Stomach (tissue), 4 donors: ENCODE measurements at regions not wholly inside any gene's neighbourhood (a gene's known extent, or its start where the extent isn't known, plus 50 kb on each side); places are given as distances from the start of the nearest gene placed in this dataset.

ENCODE experiments used
- POLR2AphosphoS5 ChIP-seq, 3 donors: sonication (generic); formaldehyde crosslinking; IDR thresholded peaks; one replicate each; pipeline ENCODE4 v1.6.1; 2016; ENCODE audit warnings: antibody characterized with exemption in 3 of 3
- TF ChIP-seq, protein P1 (sequence below), 7 experiments: fragments of 450-650 bp in 4 of 7; fragments of 200-600 bp in 3 of 7; sonication (generic) in 3 of 7; IDR thresholded peaks; one replicate each; pipeline ENCODE4 v1.5.1; 2016 to 2019; ENCODE audit warnings: antibody characterized with exemption in 7 of 7, control low read depth in 2 of 7, mild to moderate bottlenecking in 1 of 7

DNA sequence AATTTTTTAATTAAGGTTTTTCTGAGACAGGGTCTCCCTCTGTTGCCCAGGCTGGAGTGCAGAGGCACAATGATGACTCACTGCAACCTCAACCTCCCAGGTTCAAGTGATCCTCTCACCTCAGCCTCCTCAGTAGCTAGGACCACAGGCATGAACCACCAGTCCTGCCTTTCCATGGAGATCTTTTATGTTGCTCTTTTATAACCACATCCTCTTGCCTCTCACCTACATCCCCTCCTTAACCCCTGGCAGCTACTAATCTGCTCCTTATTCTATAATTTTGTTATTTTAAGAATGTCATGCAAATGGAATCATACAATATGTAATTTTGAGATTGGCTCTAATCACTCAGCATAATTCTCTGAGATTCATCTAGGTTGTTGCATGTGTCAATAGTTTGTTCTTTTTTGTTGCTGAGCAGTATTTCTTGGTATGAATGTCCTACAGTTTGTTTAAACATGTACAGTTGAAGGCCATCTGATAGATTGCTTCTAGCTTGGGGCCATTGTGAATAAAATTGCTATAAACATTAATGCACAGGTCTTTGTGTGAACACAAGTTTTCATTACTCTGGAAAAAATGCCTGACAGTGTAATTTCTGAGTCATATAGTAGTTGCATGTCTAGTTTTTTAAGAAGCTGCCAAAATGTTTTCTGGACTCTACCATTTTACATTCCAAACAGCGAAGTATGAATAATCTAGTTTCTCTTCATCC, 249.2 kb upstream of the AMIGO2 start:
- TF ChIP-seq, protein P1, sequence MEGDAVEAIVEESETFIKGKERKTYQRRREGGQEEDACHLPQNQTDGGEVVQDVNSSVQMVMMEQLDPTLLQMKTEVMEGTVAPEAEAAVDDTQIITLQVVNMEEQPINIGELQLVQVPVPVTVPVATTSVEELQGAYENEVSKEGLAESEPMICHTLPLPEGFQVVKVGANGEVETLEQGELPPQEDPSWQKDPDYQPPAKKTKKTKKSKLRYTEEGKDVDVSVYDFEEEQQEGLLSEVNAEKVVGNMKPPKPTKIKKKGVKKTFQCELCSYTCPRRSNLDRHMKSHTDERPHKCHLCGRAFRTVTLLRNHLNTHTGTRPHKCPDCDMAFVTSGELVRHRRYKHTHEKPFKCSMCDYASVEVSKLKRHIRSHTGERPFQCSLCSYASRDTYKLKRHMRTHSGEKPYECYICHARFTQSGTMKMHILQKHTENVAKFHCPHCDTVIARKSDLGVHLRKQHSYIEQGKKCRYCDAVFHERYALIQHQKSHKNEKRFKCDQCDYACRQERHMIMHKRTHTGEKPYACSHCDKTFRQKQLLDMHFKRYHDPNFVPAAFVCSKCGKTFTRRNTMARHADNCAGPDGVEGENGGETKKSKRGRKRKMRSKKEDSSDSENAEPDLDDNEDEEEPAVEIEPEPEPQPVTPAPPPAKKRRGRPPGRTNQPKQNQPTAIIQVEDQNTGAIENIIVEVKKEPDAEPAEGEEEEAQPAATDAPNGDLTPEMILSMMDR (IDR thresholded peaks at IDR 0.05), result no peak
- TF ChIP-seq POLR2AphosphoS5 (IDR thresholded peaks at IDR 0.05), result no peak
